OCI-LY7 (cell line): ENCODE measurements at regions not wholly inside any gene's neighbourhood (a gene's known extent, or its start where the extent isn't known, plus 50 kb on each side); places are given as distances from the start of the nearest gene placed in this dataset.

Experiments used
- BruUV-seq: library from RNA; stranded (reverse); fragments of 400-500 nt; replicated peaks from 2 replicates; lab custom pipeline; 2021; lab: Mats Ljungman, UMichigan
- CTCF ChIA-PET: fragments of 300-600 bp; sonication (Branson Sonifier 250); formaldehyde crosslinking; loops from one replicate; lab custom pipeline; 2022; ENCODE audit warnings: antibody characterized with exemption; ENCODE audit not compliant: unreplicated experiment; lab: Charles Lee
- POLR2A ChIA-PET: fragments of 300-600 bp; sonication (Branson Sonifier 250); formaldehyde crosslinking; loops from one replicate; lab custom pipeline; 2022; ENCODE audit warnings: antibody characterized with exemption; lab: Charles Lee
- DNase-seq: peaks from one replicate; pipeline ENCODE4 v3.0.0-alpha.2; 2015; ENCODE audit warnings: low spot score
- H2AFZ ChIP-seq: fragments of 200-600 bp; sonication (generic), shearing (Covaris generic); 2 replicates; pipeline ENCODE4 v1.6.1; 2014; ENCODE audit warnings: mild to moderate bottlenecking, antibody characterized with exemption, low read length, moderate library complexity
- H3K27ac ChIP-seq: fragments of 200-600 bp; sonication (generic); 2 replicates; pipeline ENCODE4 v1.5.1; 2014; ENCODE audit warnings: mixed run types, low read depth, mild to moderate bottlenecking, moderate library complexity, low read length, inconsistent platforms; ENCODE audit not compliant: poor library complexity, severe bottlenecking
- H3K36me3 ChIP-seq: fragments of 200-600 bp; sonication (generic); 2 replicates; pipeline ENCODE4 v1.6.1; 2014; ENCODE audit warnings: mild to moderate bottlenecking, antibody characterized with exemption, low read length, moderate library complexity, mixed read lengths; ENCODE audit not compliant: insufficient read depth
- H3K4me1 ChIP-seq: fragments of 200-600 bp; sonication (generic); 2 replicates; pipeline ENCODE4 v1.5.1; 2014; ENCODE audit warnings: mild to moderate bottlenecking, low read length; ENCODE audit not compliant: insufficient read depth, poor library complexity, severe bottlenecking
- H3K4me2 ChIP-seq: fragments of 200-600 bp; sonication (generic); 2 replicates; pipeline ENCODE4 v1.6.1; 2014; ENCODE audit warnings: mild to moderate bottlenecking, low read length
- H3K4me3 ChIP-seq: fragments of 200-600 bp; sonication (generic); 2 replicates; pipeline ENCODE4 v1.5.1; 2014; ENCODE audit warnings: mild to moderate bottlenecking, low read depth, low read length; ENCODE audit not compliant: poor library complexity, severe bottlenecking
- H3K79me2 ChIP-seq: fragments of 200-600 bp; sonication (generic); 2 replicates; pipeline ENCODE4 v1.6.1; 2016; ENCODE audit warnings: low read depth, mild to moderate bottlenecking, low read length, moderate library complexity, mixed read lengths; ENCODE audit not compliant: insufficient read depth
- H3K9me2 ChIP-seq: fragments of 200-600 bp; sonication (generic); 2 replicates; pipeline ENCODE4 v1.6.1; 2016; ENCODE audit warnings: mild to moderate bottlenecking, low read length, mixed read lengths; ENCODE audit not compliant: insufficient read depth
- H3K9me3 ChIP-seq: fragments of 200-600 bp; sonication (generic); 2 replicates; pipeline ENCODE4 v1.6.1; 2014; ENCODE audit warnings: mild to moderate bottlenecking, mixed run types, low read length, mixed read lengths
- H4K20me1 ChIP-seq: fragments of 200-600 bp; sonication (generic); 2 replicates; pipeline ENCODE4 v1.6.1; 2014; ENCODE audit warnings: mild to moderate bottlenecking, antibody characterized with exemption, low read length, moderate library complexity, mixed read lengths; ENCODE audit not compliant: insufficient read depth
- CTCF ChIP-seq: fragments of 200-600 bp; sonication (generic); conservative IDR thresholded peaks from 2 replicates; pipeline ENCODE4 v1.5.1; 2014; ENCODE audit warnings: mild to moderate bottlenecking, antibody characterized with exemption, low read length, moderate library complexity, mixed read lengths
- EZH2phosphoT487 ChIP-seq: fragments of 200-600 bp; sonication (generic); IDR thresholded peaks from 2 replicates; pipeline ENCODE4 v1.6.1; 2018; ENCODE audit warnings: low read depth, borderline replicate concordance, mild to moderate bottlenecking, mixed run types, antibody characterized with exemption, low read length, moderate library complexity, mixed read lengths
- intact Hi-C: fragments of 100-400 bp; cut with micrococcal nuclease; formaldehyde crosslinking; loops from one replicate; pipeline ENCODE4 v1.10.0; 2022; ENCODE audit not compliant: unreplicated experiment

- BruUV-seq, result no TSS peak
- no peak for TF ChIP-seq EZH2phosphoT487
- no peak for TF ChIP-seq CTCF
- H2AFZ ChIP-seq, result no peak overlapping the region
- H3K4me2 ChIP-seq, result no peak overlapping the region
- H3K79me2 ChIP-seq, result no peaks in the 10 kb centered on the region
- H3K9me3 ChIP-seq, result no peaks in the 10 kb centered on the region
- H4K20me1 ChIP-seq, result no peaks in the 10 kb centered on the region
- no peak overlapping the region for H3K4me3 ChIP-seq
- DNase-seq, result no peak
- intact Hi-C loops, result no loop called here
- no peaks in the 10 kb centered on the region for H3K9me2 ChIP-seq
- ChIA-PET POLR2A (interaction anchor here (1.4 kb wide), 1 partner anchor 14 kb away, joined by 4 read pairs; no protein-coding TSS in a partner anchor), CTCF (no interaction called here)
- no peaks in the 10 kb centered on the region for H3K36me3 ChIP-seq
- no peak overlapping the region for H3K27ac ChIP-seq
- no peaks in the 10 kb centered on the region for H3K4me1 ChIP-seq
Observed at GRCh38 chr2:173553593-173553992, 198.9 kb downstream of the CDCA7 start.

- POLR2A ChIA-PET, result interaction anchor here (0.7 kb wide), 1 partner anchor 84 kb away, joined by 3 read pairs; no protein-coding TSS in a partner anchor
- Histone ChIP-seq H3K79me2 (no peaks in the 10 kb centered on the region), H3K4me2 (no peak overlapping the region), H3K4me3 (no peak overlapping the region), H3K4me1 (no peaks in the 10 kb centered on the region), H4K20me1 (no peaks in the 10 kb centered on the region), H2AFZ (no peak overlapping the region), H3K36me3 (no peaks in the 10 kb centered on the region), H3K27ac (no peak overlapping the region), H3K9me3 (no peaks in the 10 kb centered on the region), H3K9me2 (no peaks in the 10 kb centered on the region)
- no peak for TF ChIP-seq CTCF
- TF ChIP-seq EZH2phosphoT487, result no peak
- no TSS peak for BruUV-seq
- CTCF ChIA-PET, result no interaction called here
- DNase-seq, result no peak
- intact Hi-C loops, result no loop called here
Observed at GRCh38 chr2:173555833-173556232, 201.2 kb downstream of the CDCA7 start.

GRCh38 chr2:173556816-173557215 is 202.1 kb downstream of the CDCA7 start:
- ChIA-PET POLR2A (interaction anchor here (0.5 kb wide), 1 partner anchor 253 kb away, joined by 3 read pairs; no protein-coding TSS in a partner anchor), CTCF (no interaction called here)
- Histone ChIP-seq H3K79me2 (no peaks in the 10 kb centered on the region), H3K4me1 (no peaks in the 10 kb centered on the region), H3K9me3 (no peaks in the 10 kb centered on the region), H3K4me3 (no peak overlapping the region), H3K27ac (no peak overlapping the region), H2AFZ (no peak overlapping the region), H3K9me2 (no peaks in the 10 kb centered on the region), H3K36me3 (no peaks in the 10 kb centered on the region), H4K20me1 (no peaks in the 10 kb centered on the region), H3K4me2 (no peak overlapping the region)
- no TSS peak for BruUV-seq
- intact Hi-C loops, result no loop called here
- no peak for TF ChIP-seq CTCF
- DNase-seq, result no peak
